Renal pelvis (tissue), 1 donor: ENCODE measurements at regions not wholly inside any gene's neighbourhood (a gene's known extent, or its start where the extent isn't known, plus 50 kb on each side); places are given as distances from the start of the nearest gene placed in this dataset.
"Not testable (repeated sequence)": the region's sequence is repeated elsewhere in the genome, so short reads cannot be mapped to it uniquely, and the experiment has no call there.

ENCODE experiments used
- DNase-seq: peaks from one replicate; pipeline ENCODE4 v3.0.0-alpha.2; 2013

DNA sequence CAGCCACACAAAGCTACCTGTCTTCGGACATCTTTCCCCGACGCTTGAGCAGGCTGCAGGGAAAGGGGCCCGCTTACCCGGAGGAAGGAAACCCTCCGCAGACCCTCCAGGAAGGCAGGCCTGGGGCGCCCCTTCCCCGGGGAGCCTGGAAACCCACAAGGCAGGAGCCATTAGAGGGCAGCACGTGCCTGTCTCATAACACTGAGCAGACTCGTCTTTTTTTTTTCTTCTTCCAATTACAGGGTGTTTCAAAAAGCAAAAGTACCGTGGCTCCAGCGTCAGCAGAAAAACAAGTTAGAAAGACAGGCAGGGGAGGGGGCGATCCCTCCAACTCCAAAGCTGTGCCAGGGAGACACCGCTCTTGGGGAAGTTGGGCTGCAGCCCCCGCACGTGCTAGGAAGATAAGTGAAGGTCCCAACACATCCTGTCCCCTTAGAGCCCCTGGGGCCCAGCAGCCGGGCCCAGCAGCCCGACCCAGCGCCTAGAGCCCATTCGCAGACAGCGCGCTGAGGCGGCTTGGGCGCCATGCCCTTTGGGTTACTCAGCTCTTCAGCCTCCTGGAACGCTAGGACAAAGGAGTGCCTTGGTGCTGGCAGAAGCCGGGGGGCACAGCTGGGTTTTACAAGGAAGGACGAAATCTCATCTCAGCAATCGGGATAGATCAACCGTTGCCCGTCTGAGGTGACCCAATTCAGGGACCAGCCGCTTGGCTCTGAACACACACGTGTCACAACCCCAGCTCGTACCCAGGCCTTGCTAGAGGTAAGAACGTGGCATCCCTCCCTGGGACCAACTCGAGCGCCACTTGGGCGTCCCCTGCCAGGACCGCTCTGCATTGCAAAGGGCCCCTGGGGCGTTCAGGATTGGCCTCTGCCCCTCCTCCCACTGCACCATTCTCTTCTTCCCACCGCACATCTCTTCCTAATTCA is 136.3 kb downstream of the LY86 start:
- peak; percentile 87 for DNase-seq

- no peak for DNase-seq
Measured at GRCh38 chr6:6725468-6726209, 137.1 kb downstream of the LY86 start.

DNA sequence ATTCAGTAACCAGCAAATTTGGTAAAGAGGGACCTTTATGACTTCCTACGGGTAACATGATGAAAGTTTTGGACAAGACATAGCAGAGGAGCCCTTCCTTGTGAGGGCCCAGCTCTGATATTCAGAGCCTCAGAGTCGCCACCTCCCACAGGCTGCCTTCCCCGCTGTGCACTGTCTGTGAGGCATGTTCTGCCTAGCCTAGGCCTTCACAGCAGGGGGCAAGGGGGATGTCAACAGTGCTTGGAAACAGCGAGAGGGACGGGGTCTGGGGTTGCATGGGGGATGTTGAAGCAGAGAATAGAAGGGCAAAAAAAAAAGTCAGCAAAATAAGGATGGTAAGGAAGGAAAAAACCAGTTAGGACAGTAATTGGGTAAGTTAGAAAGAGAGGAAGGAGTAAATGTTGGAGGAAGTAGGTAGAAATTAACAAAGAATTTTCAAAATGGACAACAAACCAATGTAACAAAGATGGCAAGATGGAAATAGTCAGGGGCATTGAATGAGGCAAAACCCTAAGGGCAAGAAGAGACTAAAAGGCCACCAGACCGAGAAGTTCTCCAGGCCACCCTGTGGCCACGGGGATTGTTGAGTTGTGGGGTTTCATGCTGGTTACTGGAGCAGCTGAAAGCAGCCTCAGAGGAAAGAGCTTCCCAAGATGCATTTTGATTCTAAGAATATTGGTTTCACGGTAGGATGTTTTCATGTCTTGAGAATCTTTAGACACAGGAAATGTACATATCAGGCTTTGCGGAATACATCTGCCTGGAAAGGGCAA is 139.8 kb downstream of the LY86 start:
- no peak for DNase-seq

GRCh38 chr6:6729971-6730370 is 141.5 kb downstream of the LY86 start:
- DNase-seq, result no peak

- DNase-seq, result no peak
Measured at GRCh38 chr6:6730831-6731230, 142.3 kb downstream of the LY86 start.

DNA sequence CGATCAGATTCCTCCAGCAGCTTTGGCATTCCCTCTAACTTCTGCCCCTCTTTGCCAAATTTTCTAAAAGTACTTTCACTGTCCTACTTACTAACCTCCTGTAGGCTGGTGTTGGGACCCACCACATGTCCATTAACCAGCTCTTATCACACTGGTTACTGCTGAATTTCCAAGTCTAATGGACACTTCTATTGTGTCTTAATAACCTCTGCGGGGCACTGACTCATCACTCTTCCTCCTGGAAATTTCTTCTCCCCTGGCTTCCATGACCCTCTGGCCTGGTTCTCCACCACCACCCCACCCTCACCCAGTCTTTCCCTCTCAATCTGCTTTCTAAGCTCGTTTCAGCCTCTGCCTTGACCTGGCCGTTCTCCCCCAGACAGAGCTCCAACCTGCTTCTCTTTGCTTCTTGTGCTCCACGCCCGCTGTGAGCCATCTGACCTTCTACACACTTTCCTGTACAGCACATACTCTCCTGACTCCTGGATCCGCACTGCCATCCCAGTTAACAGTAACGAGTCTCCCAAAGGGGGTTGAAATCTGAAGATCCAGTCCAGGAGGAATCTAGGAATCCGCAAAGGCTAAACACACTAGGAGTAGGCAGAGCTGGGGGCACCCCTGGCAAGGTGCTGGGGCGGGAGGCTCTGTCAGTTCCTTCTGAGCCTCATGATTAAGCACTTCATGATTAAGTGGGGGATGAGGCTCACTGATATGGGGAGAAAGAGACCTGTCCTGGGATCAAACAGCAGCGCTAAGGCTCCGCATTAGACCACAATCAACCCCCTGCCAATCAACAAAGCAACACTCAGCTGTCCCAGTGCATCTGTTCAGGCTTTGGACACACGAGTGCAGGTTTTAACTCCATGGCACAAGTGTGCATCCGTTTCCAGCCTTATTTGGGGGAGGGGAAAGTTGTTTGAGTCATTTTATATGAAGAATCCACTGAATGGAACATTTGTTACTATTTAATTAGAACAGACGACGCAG is 146.3 kb downstream of the LY86 start:
- no peak for DNase-seq

GRCh38 chr6:6736791-6737654 is 148.5 kb downstream of the LY86 start:
- DNase-seq, result peak; percentile 89

GRCh38 chr6:6737671-6738070 is 149.2 kb downstream of the LY86 start:
- no peak for DNase-seq

DNA sequence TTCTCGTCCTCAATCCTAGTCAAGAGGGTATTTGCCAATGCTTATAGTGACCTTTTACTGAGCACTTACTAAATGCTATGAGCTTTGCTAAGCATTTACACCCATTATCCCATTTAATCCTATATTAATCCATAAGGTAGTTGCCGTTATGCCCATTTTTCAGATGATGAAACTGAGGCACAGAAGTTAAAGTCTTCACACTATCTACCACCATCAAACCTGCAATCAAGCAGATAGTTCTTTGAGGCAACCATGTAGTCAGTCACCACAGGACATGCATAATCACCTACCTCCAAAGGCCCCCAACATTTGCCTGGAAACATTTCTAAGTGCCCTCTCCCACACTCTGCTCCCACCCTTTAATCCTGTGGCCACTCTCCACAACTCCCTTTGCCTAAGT is 149.6 kb downstream of the LY86 start:
- no peak for DNase-seq

DNA sequence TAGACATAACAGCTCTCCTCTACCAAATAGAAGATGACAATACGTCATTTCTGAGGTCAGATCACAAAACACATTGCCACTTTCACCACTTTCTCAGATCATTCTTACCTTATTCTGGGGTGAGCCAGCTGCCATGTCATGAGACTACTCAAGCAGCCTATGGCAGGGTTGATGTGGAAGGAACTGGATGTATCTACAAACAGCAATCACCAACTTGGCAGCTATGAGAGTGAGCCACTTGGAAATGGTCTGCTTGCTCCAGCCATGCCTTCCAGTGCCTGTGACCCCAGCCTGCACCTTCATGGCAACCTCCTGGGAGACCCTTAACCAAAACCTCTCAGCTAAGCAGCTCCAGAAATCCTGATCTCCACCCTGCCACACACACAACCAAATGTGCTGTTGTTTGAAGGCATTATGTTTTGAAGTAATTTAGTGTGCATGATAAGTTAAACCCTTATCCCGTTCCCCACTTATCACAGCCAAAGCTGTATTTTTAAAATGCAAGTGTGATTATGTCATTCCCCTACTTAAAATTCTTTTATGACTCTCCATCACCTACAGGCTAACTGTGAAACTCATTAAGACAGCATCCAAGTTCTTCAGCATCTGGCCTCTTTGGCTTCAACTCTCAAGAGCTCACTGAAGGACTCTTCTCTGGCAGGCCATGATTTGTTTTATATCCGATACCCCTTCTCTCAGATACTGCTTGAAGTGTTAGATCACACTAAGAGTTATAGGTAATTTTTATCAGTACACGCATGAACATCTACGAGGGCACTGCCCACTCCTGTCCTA is 150.6 kb downstream of the LY86 start:
- DNase-seq, result no peak

DNA sequence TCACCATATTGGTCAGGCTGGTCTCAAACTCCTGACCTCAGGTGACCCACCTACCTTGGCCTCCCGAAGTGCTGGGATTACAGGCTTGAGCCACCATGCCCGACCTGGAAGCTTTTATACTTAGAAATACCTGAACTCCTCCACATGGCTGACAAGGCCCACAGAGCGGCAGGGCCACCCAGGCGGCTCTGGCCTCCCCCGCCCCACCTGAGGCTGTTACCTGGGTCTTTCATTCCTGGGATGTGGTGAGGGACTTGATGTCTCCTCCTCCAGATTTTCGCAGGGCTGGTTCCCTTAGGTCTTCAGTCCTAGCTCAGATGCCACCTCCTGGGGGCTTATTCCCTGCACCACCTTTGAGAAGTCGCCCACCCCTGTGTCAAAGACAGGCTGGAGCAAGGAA is 152.1 kb downstream of the LY86 start:
- no peak for DNase-seq

DNA sequence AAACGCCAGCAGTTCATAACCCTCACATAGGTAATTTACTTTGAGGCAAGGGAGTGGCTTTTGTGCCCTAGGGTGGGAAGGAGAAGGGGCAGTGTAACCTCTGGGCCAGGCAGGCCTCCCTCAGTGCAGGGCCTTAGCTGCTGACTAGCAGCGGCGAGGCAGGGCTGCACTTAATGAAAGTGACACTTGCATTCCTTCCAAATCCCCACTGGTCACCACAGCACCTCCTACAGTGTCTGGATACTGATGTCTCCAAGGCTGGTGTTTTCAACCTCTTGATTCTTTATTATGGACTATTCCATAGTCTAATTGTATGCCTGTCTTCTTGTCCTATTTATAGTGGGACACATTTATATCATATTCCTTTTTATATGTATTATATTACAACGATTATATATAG is 152.7 kb downstream of the LY86 start:
- DNase-seq, result no peak

GRCh38 chr6:6742535-6742934 is 154.0 kb downstream of the LY86 start:
- DNase-seq, result no peak

DNA sequence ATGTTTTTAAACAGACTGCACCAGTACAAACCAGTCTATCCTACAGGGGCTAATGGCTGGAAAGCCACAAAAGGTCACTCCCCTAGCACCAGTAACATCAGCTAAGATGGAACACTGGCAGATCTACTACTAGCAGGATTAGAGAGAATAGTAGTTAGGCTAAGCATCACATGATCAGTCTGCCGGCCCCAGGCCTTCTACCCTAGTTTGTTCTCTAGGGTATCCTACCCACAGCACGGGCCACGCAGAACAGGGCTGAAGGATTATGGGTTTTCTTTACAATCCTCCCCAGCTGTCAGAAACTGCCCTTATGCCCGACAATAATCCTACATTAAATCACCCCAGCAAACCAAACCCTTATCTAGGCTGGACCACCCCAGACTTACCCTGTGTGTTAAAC is 156.0 kb downstream of the LY86 start:
- DNase-seq, result no peak

GRCh38 chr6:6745637-6746332 is 157.3 kb downstream of the LY86 start:
- not testable (repeated sequence) for DNase-seq

- DNase-seq, result no peak
Measured at GRCh38 chr6:6746333-6746969, 157.9 kb downstream of the LY86 start.

GRCh38 chr6:6746970-6747338 is 158.4 kb downstream of the LY86 start:
- no peak for DNase-seq

- DNase-seq, result no peak
Measured at GRCh38 chr6:6747371-6747770, 158.9 kb downstream of the LY86 start.
